K562 (cell line): ENCODE measurements at regions not wholly inside any gene's neighbourhood (a gene's known extent, or its start where the extent isn't known, plus 50 kb on each side); places are given as distances from the start of the nearest gene placed in this dataset.

Experiments used
- ATAC-seq: fragments of 200-7000 bp; cut with Tn5 transposase; 3 replicates; pipeline ENCODE4 v1.9.1; 2020; ENCODE audit warnings: moderate library complexity
- BruUV-seq: library from RNA; stranded (reverse); fragments of 400-500 nt; replicated peaks from 2 replicates; lab custom pipeline; 2021; lab: Mats Ljungman, UMichigan
- CTCF ChIA-PET: fragments of 300-600 bp; formaldehyde crosslinking; extraction: SDS; loops from one replicate; lab custom pipeline; 2021; ENCODE audit warnings: low intra/inter-chr PET ratio; lab: Yijun Ruan, JAX
- POLR2A ChIA-PET: fragments of 300-600, 350-650 bp; sonication (Branson Sonifier 250); formaldehyde crosslinking; extraction: SDS; loops from one replicate; lab custom pipeline; 2021; ENCODE audit warnings: antibody characterized with exemption, inconsistent platforms; lab: Yijun Ruan, JAX
- DNase-seq, 4 experiments: peaks; one replicate each; pipeline versions ENCODE4 v3.0.0 to v3.0.0-alpha.2; 2011 to 2018; ENCODE audit warnings: low spot score in 3 of 4, mixed read lengths in 3 of 4; ENCODE audit errors: extremely low read depth in 1 of 4
- FAIRE-seq: peaks from 2 replicates; lab custom pipeline; 2011; peaks lifted over from hg19 to GRCh38; lab: Jason Lieb, UNC
- H2AFZ ChIP-seq: 2 replicates; pipeline ENCODE4 v1.6.0; 2011; ENCODE audit warnings: low read depth, low read length, control low read depth, inconsistent platforms
- H3K27ac ChIP-seq: fragments of 200-600 bp; 3 replicates; pipeline ENCODE4 v1.8.0; 2011; ENCODE audit warnings: low read depth, mild to moderate bottlenecking, control low read depth, inconsistent platforms, low read length, moderate library complexity, mixed read lengths; ENCODE audit errors: extremely low read depth
- H3K27me3 ChIP-seq, 2 experiments: fragments of 300-600 bp in 1 of 2; 2 replicates in 1 of 2; 3 replicates in 1 of 2; pipeline versions ENCODE4 v1.6.0 to v1.8.0; 2011; ENCODE audit warnings: inconsistent platforms in 2 of 2, low read length in 2 of 2, mild to moderate bottlenecking in 1 of 2, mixed read lengths in 1 of 2, moderate library complexity in 1 of 2; ENCODE audit not compliant: control insufficient read depth in 2 of 2, insufficient read depth in 2 of 2
- H3K36me3 ChIP-seq: fragments of 300-600 bp; 3 replicates; pipeline ENCODE4 v1.8.0; 2011; ENCODE audit warnings: mild to moderate bottlenecking, low read length, inconsistent platforms; ENCODE audit not compliant: control insufficient read depth, insufficient read depth
- H3K4me1 ChIP-seq, 2 experiments: fragments of 200-600 bp in 1 of 2; replicated peaks in 1 of 2; 2 replicates in 1 of 2; 3 replicates in 1 of 2; pipeline versions ENCODE4 v1.5.1 to v1.8.0; 2011; ENCODE audit warnings: inconsistent platforms in 2 of 2, low read length in 2 of 2, mild to moderate bottlenecking in 1 of 2, mixed read lengths in 1 of 2, moderate library complexity in 1 of 2; ENCODE audit not compliant: control insufficient read depth in 2 of 2, insufficient read depth in 2 of 2
- H3K4me2 ChIP-seq: 2 replicates; pipeline ENCODE4 v1.6.1; 2011; ENCODE audit warnings: low read length, control low read depth, inconsistent platforms, mixed read lengths; ENCODE audit not compliant: insufficient read depth
- H3K4me3 ChIP-seq: fragments of 200-600 bp; sonication (generic), shearing (Covaris generic); 2 replicates; pipeline ENCODE4 v1.5.1; 2016; ENCODE audit warnings: control low read depth, inconsistent platforms
- H3K79me2 ChIP-seq: fragments of 200-600 bp; 3 replicates; pipeline ENCODE4 v1.8.0; 2011; ENCODE audit warnings: low read length, inconsistent platforms; ENCODE audit not compliant: control insufficient read depth, insufficient read depth
- H3K9ac ChIP-seq, 2 experiments: 2 replicates each; pipeline versions ENCODE4 v1.6.0 to v1.6.1; 2011; ENCODE audit warnings: low read depth in 2 of 2, low read length in 2 of 2, control low read depth in 1 of 2, inconsistent platforms in 1 of 2, mild to moderate bottlenecking in 1 of 2, mixed read lengths in 1 of 2; ENCODE audit not compliant: insufficient read depth in 1 of 2
- H3K9me1 ChIP-seq: one replicate; pipeline ENCODE4 v1.6.0; 2011; ENCODE audit warnings: inconsistent platforms, mild to moderate bottlenecking, low read length, moderate library complexity; ENCODE audit not compliant: control insufficient read depth, insufficient read depth
- H3K9me3 ChIP-seq: replicated peaks from 2 replicates; pipeline ENCODE4 v1.5.1; 2011; ENCODE audit warnings: low read depth, low read length, inconsistent platforms; ENCODE audit not compliant: control insufficient read depth, insufficient read depth
- H4K20me1 ChIP-seq: replicated peaks from 2 replicates; pipeline ENCODE4 v1.6.1; 2011; ENCODE audit warnings: low read length, inconsistent platforms, mixed read lengths; ENCODE audit not compliant: control insufficient read depth, insufficient read depth
- CBX2 ChIP-seq: fragments of 200-600 bp; sonication (generic); IDR thresholded peaks from one replicate; pipeline ENCODE4 v1.6.1; 2012; ENCODE audit warnings: mild to moderate bottlenecking, low read length, inconsistent platforms; ENCODE audit not compliant: insufficient read depth, poor library complexity, severe bottlenecking
- CBX8 ChIP-seq: fragments of 200-600 bp; sonication (generic); IDR thresholded peaks from 2 replicates; pipeline ENCODE4 v1.6.1; 2012; ENCODE audit warnings: borderline replicate concordance, mixed run types, low read depth, mild to moderate bottlenecking, moderate library complexity, mixed read lengths, low read length, control low read depth, inconsistent platforms; ENCODE audit not compliant: poor library complexity, severe bottlenecking; ENCODE audit errors: extremely low read depth
- FOXA1 ChIP-seq: fragments of 450-650 bp; IDR thresholded peaks from 2 replicates; pipeline ENCODE4 v1.6.1; 2016; ENCODE audit warnings: mild to moderate bottlenecking, borderline replicate concordance
- GTF2E2 ChIP-seq: fragments of 200-800 bp; sonication (Bioruptor generic); IDR thresholded peaks from 2 replicates; pipeline ENCODE4 v1.6.1; 2016; ENCODE audit warnings: missing genetic modification characterization, missing compliant biosample characterization
- HDAC2 ChIP-seq: fragments of 450-650 bp; IDR thresholded peaks from 2 replicates; pipeline ENCODE4 v1.6.1; 2016; ENCODE audit warnings: mild to moderate bottlenecking
- KLF13 ChIP-seq: fragments of 450-650 bp; IDR thresholded peaks from 2 replicates; pipeline ENCODE4 v1.6.1; 2016; ENCODE audit warnings: missing genetic modification characterization, low read depth, mild to moderate bottlenecking, missing compliant biosample characterization, moderate library complexity, borderline replicate concordance
- MTA1 ChIP-seq: fragments of 450-650 bp; IDR thresholded peaks from 2 replicates; pipeline ENCODE4 v1.6.1; 2017; ENCODE audit warnings: borderline replicate concordance
- NFYB ChIP-seq: IDR thresholded peaks from 2 replicates; pipeline ENCODE4 v1.6.1; 2011; ENCODE audit warnings: mild to moderate bottlenecking, moderate library complexity; ENCODE audit not compliant: insufficient read length; ENCODE audit errors: extremely low read depth
- POLR3A ChIP-seq: IDR thresholded peaks from 2 replicates; pipeline ENCODE4 v1.6.1; 2011; ENCODE audit warnings: borderline replicate concordance, mild to moderate bottlenecking, moderate library complexity; ENCODE audit not compliant: insufficient read length, insufficient read depth; ENCODE audit errors: extremely low read depth
- SETDB1 ChIP-seq: IDR thresholded peaks from one replicate; pipeline ENCODE4 v1.6.1; 2012; ENCODE audit warnings: low read length, control low read depth, inconsistent platforms
- SP1 ChIP-seq: sonication (generic); formaldehyde crosslinking; IDR thresholded peaks from 2 replicates; pipeline ENCODE4 v1.8.1; 2022; ENCODE audit warnings: mild to moderate bottlenecking, missing genetic modification reagents
- XRCC5 ChIP-seq: fragments of 200-400 bp; formaldehyde crosslinking; IDR thresholded peaks from 2 replicates; pipeline ENCODE4 v1.6.1; 2017; ENCODE audit warnings: low read depth, mild to moderate bottlenecking, low read length
- ZC3H11A ChIP-seq: IDR thresholded peaks from 2 replicates; pipeline ENCODE4 v1.6.1; 2012; ENCODE audit warnings: low read depth, low read length, improper control_type of control experiment
- ZKSCAN8 ChIP-seq: fragments of 200-800 bp; sonication (Bioruptor generic); IDR thresholded peaks from 2 replicates; pipeline ENCODE4 v1.6.1; 2016; ENCODE audit warnings: missing genetic modification characterization, missing compliant biosample characterization
- ZNF79 ChIP-seq: fragments of 250-450 bp; sonication (Bioruptor Pico); IDR thresholded peaks from 2 replicates; pipeline ENCODE4 v1.4.0; 2020; ENCODE audit warnings: low read depth, mild to moderate bottlenecking, moderate library complexity
- WGBS: fragments of 100-300 bp; shearing (Covaris generic); methylation state at CpG from one replicate; pipeline ENCODE4 v1.1.6; 2016; ENCODE audit warnings: low coverage, mixed read lengths; ENCODE audit not compliant: insufficient coverage; ENCODE audit errors: missing lambda C conversion rate; 5-methylcytosine and 5-hydroxymethylcytosine counted together
- in situ Hi-C: fragments of 300-500 bp; cut with MboI; formaldehyde crosslinking; loops from 4 replicates; pipeline ENCODE4 v1.15.0; 2018; ENCODE audit warnings: inconsistent platforms, mixed read lengths
- intact Hi-C: fragments of 100-400 bp; cut with micrococcal nuclease; formaldehyde crosslinking; loops from 2 replicates; pipeline ENCODE4 v1.14.2; 2022

DNA sequence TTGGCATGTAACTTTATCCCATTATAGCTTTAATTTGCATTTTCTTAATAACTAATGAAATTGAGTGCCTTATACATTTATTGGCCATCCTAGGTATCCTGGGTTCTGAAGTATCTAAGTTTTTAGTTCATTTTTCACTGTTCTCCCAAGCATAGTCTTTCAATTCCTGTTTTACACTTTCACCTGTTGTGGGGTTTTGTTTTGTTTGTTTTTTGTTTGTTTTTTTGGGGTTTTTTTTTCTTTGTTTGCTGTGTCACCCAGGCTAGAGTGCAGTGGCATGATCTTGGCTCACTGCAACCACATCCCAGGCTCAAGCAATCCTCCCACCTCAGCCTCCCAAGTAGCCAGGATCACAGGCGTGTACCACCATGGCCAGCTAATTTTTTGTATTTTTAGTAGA is 83.1 kb upstream of the GADL1 start:
- ChIA-PET POLR2A (no interaction called here), CTCF (no interaction called here)
- H4K20me1 ChIP-seq: no peaks in the 10 kb centered on the region
- H3K4me1 ChIP-seq: no peaks in the 10 kb centered on the region
- no peaks in the 10 kb centered on the region for H3K79me2 ChIP-seq
- H2AFZ ChIP-seq: no peak overlapping the region
- peaks cover 3% of the 10 kb centered on the region; the same call in 1 of the 2 replicates for H3K9me3 ChIP-seq
- no TSS peak for BruUV-seq
- FAIRE-seq (no peak), DNase-seq (no peak), ATAC-seq (no peak)
- intact Hi-C loops (no loop called here), in situ Hi-C loops (no loop called here)
- H3K27me3 ChIP-seq: no peaks in the 10 kb centered on the region
- TF ChIP-seq CBX2: no peak
- no peak for TF ChIP-seq XRCC5
- no peak for TF ChIP-seq CBX8
- no peak for TF ChIP-seq ZC3H11A
- no peak for TF ChIP-seq MTA1
- TF ChIP-seq POLR3A: no peak
- TF ChIP-seq SP1 (CRISPR knock-in tag): no peak
- no peak for TF ChIP-seq ZNF79
- TF ChIP-seq KLF13 (tag): no peak
- no peak for TF ChIP-seq HDAC2
- no peak for TF ChIP-seq NFYB
- no peak for TF ChIP-seq FOXA1
- TF ChIP-seq ZKSCAN8: no peak
- no peak for TF ChIP-seq SETDB1
- no peak for TF ChIP-seq GTF2E2 (tag)
- no peaks in the 10 kb centered on the region for H3K36me3 ChIP-seq
- H3K4me2 ChIP-seq: no peak overlapping the region
- H3K9me1 ChIP-seq: no peaks in the 10 kb centered on the region
- 7% methylated on average over 1 of the region's 1 CpG for WGBS
- H3K27ac ChIP-seq: no peak overlapping the region
- H3K4me3 ChIP-seq: no peak overlapping the region
- no peak overlapping the region for H3K9ac ChIP-seq
